SIG-M5 treated with dmso at 0.1 percent for 504 hours (cell line): ENCODE measurements at regions not wholly inside any gene's neighbourhood (a gene's known extent, or its start where the extent isn't known, plus 50 kb on each side); places are given as distances from the start of the nearest gene placed in this dataset.
"Not testable (repeated sequence)": the region's sequence is repeated elsewhere in the genome, so short reads cannot be mapped to it uniquely, and the experiment has no call there.

Source experiments
- DNase-seq: peaks from one replicate; lab custom pipeline; 2025; ENCODE audit not compliant: unreplicated experiment; lab: John Stamatoyannopoulos, UW

DNA sequence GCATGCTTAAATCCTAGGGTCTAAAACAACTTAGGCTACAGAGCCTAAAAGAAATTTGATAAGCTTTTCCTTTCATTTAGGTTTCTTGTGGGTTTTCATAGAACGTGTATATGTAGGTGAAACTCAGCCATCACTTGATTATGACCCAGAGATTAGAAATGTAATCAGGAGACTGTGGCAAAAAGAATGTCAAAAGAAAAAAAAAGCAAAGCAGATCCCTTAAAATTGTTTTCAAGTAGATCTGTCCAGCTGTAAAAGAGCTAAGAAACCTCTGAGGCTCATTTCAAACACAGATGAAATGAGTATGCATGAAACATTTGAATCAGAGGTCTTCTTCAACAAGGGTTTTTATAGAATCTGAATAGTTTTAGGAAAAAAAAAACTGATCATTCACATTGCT is 341.3 kb upstream of the PRDM1 start:
- no peak for DNase-seq

DNA sequence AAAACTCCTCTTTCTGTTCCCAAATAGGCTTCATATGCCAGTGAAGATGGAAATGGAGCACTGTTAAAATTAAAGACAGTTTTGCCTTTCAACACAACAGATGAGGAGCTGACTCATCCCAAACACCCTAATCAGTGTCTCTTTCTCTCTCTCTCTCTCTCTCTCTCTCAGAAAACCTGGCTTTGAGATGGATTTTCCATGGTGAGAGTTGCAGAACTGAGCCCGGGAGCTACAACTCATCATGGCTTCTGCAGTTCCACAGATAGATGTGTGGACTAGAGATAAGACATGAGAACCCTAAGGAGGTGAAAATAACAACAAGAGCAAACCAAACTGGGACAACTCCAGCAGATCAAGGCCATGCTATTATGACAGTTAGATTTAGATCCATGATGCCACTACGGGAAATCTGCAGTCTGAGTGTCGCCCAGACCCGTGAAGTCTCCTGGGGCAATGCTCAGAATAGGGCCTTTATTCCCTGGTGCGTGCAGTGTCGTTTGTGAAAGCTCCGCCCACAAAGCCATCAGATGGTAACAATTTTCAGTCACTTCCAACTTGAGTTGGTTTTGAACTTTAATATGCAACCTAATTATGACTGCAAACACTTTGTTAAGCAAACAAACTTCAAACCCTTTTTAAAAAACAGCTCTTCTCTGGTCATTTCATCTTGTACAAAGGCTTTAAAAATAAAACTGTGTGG is 338.2 kb upstream of the PREP start:
- DNase-seq: no peak

DNA sequence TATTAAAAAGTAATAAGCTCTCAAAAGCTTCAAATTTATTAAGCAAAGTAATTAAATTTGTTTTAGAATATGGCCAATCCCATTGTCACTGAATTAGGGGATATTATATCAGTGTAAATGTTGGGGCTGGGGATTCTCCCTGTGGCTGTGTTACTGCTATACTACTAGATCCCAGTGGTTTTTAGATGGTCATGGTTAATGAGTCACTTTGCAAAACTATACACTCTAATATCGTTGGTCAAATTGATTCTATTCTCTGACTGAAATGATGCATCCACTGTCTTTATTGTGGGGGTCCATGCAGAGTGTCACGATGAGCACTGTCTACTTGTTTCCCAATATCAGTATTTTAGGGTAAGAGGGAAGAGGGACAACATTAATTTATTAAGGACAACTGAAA is 336.9 kb upstream of the PREP start:
- DNase-seq: no peak

DNA sequence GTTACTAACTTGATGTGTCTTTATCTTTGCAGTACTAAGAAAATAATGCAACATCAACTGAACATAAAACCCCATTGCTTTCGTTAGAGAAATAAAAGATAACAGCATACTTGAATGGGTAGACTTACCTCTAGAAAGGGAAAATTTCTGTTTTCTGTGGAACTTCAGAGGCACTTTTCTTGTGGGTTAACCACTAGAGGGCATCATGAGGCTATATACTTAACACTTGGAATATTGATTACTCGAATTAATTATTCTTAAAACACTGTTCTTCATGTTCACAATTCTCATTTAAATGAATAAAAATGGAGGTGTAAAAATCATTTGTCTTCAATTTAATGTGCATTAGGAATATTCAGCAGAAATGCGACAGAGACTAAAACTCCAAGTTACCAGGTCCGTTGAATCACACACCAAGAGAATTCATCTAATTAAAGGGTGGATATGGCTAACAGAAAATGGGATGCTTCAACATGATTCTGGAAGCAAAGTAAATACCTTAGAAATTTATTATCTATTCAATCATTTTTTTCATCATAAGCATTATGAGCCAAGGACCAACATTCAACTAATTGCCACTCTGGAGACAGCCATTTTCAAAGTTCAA is 330.8 kb upstream of the PREP start:
- peak; percentile 38 for DNase-seq

DNA sequence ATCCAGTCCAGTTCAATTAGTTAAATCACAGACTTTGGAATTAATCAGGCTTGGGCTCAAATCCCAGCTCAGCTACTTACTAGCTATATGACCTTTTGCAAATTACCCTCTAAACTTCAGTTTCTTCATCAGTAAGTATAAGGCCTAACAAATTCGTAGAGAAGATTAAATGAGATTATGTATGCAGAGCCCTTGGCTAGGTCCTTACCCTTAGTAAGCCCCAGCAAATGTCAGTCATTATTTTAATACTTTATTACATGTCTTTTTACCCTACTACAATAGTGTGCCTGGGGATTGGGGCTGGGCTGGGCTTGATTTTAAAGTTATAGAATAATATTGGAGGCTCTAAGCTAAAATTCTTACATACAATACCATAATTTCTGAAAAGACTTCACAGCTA is 326.1 kb upstream of the PREP start:
- no peak for DNase-seq

DNA sequence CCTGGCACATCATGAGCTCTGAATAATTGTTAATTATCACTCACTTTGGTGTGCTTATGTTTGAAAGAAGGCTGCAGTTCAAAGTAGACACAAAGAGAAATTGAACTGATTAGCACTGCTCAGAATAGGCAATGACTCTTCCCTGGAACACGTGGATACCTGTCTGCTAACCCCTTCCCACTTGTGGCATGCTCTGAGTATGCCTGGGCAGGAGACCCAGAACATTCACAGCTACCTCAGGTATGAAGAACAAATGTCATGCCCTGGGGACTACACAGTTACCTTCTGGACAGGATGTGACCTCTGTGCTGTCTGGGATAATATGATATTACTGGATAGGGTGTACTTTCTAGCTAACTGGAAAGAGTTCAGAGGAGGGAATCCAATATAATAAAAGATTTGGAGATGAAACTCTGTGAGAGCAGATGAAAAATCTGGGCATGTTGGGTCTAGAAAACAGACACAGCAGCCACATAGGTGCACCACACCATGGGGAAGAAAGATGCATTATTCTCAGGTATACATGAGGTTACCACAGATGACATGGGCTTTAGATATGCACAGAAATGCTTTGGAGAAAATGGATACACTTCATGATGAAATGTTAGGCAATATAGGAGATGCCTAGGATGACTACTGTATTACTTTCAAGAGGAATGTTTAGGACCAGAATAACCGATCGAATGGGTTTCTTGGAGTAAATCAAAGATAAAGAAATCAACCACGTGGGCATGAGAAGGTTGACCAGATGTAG is 324.2 kb upstream of the PREP start:
- no peak for DNase-seq

DNA sequence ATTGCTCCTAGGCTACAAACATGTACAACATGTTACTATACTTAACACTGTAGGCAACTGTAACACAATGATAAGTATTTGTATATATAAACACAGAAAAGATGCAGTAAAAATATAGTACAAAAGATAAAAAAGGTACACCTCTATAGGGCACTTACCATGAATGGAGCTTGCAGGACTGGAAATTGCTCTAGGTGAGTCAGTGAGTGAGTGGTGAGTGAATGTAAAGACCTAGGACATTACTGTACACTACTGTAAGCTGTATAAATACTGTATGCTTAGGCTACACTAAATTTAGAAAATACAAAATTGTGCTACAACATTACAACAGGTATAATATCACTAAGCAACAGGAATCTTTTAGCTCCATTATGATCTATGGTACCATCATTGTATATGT is 312.0 kb upstream of the PREP start:
- no peak for DNase-seq

DNA sequence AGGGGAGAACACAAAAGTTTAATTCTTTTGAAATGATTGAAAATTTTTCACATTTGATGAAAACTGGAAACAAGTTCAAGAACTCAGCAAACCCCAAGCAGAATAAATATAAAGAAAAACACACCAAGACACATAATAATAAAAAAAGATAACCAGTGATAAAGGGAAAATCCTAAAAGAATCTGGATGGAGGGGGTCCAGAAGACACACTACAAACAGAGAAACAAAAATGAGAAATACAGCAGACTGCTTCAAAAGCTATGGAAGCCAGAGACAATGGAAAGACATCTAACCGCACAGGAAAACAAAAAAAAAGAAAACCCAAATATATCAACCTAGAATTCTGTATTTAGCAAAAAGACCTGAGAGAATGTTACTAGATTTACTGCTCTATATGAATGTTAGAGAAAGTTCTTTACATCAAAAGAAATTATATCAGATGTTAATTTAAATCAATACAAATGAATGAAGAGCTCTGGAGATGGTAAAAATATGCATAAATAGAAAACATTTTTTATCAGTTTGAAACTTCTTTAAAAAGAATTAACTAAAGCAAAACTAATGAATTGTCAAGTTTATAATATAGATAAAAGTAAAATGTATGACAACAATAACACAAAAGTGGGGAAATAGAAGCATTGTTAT is 310.7 kb upstream of the PREP start:
- DNase-seq: no peak

DNA sequence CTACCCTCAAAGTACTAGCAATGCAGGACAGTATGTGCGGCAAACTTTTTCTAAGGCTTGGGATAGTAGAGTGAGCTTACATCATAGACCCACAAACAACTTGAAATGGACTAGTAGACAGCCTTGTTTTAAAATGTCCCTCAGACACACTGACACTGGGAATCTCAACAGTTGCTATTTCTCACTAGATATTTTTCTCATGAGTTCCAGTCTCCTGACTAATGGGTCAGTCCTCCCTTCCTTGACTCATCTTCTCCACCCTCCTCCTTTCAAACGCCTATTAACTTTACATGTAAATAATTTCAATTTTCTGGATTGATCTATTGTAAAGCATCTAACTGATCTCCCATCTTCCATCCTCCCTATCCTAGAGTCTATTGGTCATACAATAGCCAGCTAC is 308.3 kb upstream of the PREP start:
- no peak for DNase-seq

DNA sequence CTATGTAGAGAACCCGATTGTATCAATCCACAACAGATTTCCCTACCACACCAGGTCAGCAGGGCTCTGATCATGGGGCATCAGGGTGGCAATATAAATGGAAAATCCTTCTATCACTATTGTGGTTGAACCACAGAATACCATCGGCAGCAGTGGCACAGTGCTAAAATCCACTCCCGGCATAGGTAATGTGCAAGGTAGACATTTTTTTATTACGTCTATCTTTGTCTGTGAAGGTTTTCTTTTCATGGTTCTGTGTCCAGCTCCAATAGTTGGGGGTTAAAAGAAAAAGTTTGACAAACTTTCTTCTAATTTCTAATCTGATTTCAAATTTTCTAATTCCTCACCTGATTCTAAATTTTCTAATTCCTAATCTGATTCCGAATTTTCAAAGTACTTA is 302.7 kb upstream of the PREP start:
- DNase-seq: no peak

DNA sequence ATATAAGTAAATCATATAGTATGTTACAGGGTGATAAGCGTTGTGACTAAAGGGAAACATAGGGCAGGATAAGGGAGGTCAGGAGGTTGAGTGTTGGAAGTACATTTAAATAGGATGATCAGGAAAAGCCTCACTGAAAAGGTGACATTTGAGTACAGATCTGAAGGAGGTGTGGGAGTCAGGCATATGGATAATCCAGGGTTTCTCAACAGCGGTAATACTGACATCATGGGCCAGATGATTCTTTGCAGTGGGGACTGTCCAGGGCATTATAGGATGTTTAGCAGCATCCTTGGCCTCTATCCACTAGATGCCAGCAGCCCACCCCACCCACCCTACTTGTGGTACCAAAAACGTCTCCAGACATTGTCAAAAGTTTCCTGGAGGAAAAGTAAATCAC is 292.6 kb upstream of the PREP start:
- DNase-seq: no peak

DNA sequence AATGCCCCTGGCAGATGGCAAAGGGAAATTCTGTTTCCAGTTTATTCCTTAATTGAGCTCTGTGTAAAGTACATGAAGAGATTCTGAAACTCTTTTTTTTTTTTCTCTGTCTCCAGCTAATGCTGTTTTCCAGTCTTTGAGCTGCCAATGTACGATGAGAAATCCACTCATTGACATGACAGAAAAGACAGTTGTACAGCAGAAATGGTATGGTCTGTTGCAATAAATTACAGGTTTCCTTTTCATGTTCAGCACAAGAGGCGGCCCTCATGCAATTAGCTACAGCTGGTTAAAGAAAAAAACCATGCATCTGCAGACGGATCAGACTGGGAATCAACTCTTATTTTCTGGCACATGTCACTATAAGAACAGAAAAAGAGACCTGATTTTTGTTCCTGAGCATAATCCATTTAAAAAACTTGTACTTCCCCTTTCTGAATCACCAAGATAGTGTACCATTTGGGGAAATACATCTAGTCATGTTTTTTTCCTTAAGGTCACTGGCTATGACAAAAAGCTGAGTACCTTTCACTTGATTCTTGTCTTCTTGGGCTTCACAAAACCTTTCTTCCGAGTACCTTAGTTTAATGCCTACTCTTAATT is 289.8 kb upstream of the PREP start:
- DNase-seq: peak; percentile 35

DNA sequence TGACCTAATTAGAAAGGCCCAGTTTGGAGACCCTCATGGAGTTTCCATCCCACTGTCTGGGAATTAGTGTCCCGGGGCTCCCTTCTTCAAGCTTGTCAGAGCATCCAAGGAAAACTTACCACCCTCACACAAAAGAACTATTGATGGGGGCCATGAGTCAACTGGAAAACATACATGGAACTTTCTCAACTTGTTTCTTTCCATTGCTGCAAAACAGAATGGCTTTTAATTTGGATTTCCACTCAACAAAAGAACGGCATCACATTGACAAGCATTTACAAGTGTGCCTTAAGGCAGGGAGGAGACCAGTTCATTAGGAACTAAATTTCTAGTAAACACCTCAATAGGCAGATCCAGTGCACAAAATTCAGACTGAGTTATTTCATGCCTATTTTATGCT is 289.1 kb upstream of the PREP start:
- no peak for DNase-seq

DNA sequence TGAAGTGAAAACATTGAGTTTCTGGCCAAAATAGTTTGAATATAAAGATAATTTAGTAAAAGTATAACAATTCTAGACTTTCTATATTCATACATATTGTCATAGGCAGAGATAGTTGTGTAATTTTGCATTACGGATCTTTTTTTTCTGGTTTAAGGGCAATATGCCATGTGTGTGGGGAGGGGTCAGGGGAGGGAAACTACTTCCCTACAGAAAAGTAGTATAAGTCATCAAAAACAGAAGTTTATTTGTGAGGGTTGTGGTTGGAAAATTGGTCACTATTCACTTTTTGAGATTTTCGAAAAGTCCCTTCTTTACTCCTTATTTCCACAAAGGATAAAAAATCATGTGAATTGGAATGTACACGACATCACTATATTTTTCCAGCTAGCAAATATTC is 288.2 kb upstream of the PREP start:
- DNase-seq: no peak

DNA sequence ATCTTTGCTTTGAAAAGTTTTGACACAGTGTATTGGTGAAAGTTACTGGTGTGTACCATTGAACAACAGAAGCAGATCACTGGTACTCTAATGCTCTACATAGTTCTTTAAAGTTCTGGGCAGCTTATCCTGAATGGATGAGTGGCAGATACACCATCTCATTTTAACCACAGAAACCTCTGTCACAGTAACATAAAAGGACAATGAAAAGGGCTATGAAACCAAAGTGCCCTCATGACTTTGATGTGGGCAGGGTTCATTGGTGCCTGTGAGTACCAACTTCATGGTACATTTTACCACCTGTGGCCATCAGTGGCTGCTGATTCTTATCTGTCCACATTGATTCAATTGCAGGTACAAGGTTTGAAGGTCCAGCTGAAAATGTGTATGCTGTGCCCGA is 285.7 kb upstream of the PREP start:
- DNase-seq: no peak

DNA sequence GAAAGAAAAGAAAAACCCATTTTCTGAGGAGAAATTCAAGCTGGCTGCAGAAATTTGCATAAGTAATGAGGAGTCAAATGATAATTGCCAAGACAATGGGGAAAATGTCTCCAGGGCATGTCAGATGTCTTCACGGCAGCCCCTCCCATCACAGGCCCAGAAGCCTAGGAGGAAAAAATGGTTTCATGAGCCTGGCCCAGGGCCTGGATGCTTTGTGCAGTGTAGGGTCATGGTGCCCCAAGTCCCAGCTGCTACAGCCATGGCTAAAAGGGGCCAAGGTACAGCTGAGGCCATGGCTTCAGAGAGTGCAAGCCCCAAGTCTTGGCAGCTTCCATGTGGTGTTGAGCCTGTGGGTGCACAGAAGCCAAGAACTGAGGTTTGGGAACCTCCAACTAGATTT is 283.9 kb upstream of the PREP start:
- not testable (repeated sequence) for DNase-seq

DNA sequence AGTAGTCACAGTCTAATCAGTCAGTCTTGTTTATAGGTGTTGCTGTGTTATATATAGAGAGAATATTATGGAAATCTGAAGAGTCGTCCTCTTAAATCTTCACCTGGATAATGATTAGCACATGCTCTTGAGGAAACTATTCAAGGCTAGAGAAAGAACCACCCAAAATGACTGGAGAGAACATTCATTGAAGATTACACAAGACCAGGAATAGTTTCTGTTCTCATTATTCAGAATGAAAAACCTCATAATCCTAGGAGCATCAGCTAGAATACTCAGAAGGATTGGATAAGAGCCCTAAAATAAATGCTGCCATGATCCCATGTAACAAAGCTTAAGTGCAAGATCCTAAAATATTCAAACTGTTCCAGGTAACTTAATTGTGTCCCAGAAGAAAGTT is 278.2 kb upstream of the PREP start:
- no peak for DNase-seq

DNA sequence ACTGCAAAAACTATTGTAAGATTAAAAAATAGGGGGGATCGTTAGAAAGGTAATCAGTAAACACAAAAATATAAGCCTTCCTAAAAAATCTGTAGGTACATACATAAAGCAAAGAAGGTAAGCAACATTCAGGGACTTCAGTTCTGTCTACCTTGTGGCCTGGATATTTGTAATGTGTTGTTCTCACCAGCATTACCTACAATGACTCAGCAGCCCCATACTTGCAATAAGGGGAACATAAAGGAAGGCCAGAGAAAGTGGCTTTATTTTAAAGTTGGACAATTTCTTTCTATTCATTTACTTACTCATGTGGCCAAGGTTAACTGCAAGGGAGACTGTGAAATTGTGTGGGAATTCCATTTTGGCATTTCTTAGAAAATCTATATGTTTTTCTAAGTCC is 277.2 kb upstream of the PREP start:
- no peak for DNase-seq

DNA sequence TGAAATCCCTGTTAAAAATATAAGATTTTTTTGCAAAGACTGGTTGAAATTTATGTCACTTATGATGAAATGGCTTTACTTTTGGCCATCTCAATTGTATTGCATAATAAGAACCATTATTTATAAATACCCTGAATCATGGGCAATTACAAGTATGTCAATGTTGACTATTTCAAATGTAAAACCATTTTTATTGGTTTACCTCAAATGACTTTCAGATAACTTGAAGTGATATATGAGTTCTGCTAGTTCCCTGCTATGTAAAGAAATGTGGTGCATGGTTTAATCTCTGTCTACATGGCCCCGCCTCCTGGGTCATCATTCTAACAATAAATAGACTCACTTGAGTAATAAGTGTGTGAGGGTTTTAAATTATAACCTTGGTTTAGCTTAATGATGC is 275.6 kb upstream of the PREP start:
- no peak for DNase-seq

DNA sequence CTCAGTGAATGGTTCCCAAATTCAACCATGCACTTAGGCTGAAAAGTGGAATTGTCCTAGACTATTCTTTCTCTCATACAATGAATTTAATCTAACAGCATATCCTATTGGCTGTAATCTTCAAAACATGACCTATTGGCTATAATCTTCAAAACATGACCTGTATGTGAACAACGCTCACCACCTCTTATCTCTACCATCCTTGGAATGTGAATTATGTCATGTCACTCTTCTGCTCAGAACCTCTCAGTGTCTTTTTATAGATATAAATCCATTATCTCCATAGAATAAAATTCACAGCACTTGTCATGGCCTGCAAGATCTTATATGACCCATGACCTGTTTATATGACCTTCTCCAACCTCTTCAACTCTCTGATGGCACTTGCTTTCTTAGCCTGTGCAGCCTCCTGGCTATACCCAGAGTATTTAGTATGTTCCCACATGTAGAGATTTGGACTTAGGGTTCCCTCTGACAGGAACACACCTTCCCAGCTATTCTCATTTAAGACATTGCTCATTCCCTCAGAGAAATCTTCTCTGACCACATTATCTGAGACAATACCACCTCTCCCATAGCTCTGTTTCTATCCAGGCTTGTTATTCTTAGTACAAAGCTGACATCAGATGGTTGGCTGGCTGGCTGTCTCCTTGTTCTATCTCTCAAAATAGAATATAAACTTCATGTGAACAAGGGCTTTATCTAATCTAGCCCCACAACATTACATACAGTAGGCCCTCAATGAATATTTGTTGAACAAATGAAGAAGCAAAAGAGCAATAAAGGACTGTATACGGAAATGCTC is 275.0 kb upstream of the PREP start:
- no peak for DNase-seq

DNA sequence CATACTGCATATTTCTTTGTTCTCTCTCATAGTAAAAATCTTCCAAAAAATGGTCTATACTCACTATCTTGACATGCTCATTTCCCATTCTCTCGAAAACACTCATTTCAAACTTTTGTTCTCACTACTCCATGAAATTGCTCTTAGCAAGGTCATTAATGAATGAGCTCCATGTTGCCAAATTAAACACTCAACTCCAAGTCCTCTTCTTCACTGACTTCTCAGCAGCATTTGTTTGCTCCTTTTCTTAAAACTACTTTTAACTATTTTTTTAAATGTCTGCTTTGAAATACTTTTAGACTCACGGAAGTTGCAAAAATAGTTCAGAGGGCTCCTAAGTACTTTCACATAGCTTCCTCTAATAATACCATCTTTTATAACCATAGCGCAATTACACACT is 274.0 kb upstream of the PREP start:
- DNase-seq: no peak
